HG02943 (cell line): ENCODE measurements at regions not wholly inside any gene's neighbourhood (a gene's known extent, or its start where the extent isn't known, plus 50 kb on each side); places are given as distances from the start of the nearest gene placed in this dataset.
"Not testable (repeated sequence)": the region's sequence is repeated elsewhere in the genome, so short reads cannot be mapped to it uniquely, and the experiment has no call there.

Experiments used
- ATAC-seq: cut with Tn5 transposase; IDR thresholded peaks from one replicate; pipeline ENCODE4 v1.9.1; 2021; ENCODE audit warnings: mild to moderate bottlenecking, low read depth, moderate library complexity; ENCODE audit not compliant: unreplicated experiment

DNA sequence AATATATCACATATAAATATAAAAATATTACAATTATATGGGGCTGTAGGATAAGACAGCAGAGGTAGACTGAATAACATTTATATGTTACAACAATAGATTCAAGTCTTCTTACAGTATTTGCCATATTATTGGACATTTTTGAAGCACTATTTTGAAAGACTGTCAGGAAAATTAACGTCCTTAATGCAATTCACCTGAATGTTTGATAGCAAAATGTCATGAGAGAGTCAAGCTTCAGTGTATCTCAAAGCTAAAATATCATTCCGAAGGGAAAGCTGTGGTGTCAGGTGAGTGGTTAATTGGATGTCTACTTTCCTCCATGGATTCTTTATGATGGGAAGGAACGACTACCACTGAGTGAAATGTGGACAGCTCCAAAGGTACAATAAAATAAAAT is 1004.0 kb downstream of the HACE1 start:
- no peak for ATAC-seq

DNA sequence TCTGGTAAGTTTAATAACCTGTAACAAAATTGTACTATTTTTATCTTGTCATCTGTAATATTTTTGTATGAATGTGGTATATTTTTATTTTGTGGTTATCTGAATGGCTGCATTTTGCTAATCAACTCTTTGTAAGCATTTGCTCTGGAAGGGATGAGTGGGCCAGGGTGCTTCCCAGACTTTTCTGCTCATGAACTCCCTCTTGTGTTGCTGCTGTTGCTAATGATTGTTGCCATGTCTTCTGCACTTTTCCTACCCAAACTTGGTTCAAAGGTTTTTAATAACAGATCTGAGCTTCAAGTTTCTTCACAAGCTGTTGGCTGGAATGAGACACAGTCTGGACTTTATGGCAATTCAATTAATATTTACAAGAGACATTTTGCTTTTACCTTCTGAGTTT is 1005.7 kb downstream of the HACE1 start:
- ATAC-seq, result no peak

DNA sequence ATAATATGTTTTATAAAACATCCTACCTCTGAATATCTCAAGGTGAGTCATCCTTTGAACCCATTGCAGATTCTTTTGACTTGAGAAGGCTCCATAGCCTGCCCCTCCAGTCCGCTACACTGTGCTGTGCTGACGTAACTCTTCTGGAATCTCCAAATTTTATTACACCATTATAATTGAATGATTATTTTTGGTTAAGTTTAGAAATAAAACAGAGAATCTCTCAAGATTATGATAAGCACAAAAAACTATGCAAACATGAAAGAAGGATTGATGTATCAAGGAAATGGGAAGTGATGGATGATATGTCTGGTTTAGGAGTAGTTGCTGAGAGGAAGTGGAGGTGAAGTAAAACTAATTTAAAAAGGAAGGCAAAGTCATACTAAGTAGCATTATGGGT is 1021.3 kb downstream of the HACE1 start:
- ATAC-seq, result no peak

DNA sequence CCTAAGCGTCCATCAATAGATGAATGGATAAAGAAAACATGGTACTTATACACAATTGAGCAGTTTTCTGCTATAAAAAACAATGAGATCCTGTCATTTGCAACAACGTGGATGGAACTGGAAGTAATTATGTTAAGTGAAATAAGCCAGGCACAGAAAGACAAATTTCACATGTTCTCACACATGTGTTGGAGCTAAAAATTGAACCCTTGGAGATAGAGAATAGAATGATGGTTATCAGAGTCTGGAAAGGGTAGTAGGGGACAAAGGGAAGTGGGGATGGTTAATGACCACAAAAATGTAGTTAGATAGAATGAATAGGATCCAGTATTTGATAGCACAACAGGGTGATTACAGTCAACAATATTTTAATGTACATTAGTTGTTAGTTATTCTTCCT is 1033.5 kb downstream of the HACE1 start:
- ATAC-seq, result no peak

DNA sequence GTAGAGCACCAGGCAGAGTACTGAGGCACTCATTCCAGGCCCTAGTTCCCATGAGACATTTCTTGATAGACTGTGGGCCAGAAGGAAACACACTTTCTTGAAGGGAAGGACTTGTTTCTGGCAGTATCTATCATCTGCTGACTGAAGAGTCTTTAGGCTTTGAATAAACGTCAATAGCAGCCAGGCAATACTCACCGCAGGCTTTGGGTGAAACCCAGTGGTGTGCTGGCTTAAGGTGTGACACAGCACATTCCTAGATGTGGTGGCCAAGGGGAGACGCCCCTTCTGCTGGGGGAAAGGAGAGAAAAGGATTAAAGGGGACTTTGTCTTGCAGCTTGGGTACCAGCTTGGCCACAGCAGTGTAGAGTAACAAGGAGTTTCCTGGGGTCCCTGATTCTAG is 1039.6 kb downstream of the HACE1 start:
- no peak for ATAC-seq

- no peak for ATAC-seq
Measured at GRCh38 chr6:103819509-103819908, 1040.2 kb downstream of the HACE1 start.

DNA sequence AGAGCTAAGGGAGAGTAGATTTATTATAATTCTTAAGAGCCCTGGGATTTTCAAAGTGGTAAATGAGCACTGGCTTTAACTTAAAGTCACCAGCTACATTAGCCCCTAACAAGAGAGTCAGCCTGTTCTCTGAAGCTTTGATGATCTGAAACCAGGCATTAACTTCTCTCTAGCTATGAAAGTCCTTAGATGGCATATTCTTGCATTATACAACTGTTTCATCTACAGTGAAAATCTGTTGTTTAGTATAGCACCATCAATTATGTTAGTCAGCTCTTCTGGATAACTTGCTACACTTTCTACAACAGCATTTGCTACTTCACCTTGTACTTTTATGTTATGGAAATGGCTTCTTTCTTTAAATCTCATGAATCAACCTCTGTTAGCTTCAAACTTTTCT is 1046.7 kb downstream of the HACE1 start:
- no peak for ATAC-seq

DNA sequence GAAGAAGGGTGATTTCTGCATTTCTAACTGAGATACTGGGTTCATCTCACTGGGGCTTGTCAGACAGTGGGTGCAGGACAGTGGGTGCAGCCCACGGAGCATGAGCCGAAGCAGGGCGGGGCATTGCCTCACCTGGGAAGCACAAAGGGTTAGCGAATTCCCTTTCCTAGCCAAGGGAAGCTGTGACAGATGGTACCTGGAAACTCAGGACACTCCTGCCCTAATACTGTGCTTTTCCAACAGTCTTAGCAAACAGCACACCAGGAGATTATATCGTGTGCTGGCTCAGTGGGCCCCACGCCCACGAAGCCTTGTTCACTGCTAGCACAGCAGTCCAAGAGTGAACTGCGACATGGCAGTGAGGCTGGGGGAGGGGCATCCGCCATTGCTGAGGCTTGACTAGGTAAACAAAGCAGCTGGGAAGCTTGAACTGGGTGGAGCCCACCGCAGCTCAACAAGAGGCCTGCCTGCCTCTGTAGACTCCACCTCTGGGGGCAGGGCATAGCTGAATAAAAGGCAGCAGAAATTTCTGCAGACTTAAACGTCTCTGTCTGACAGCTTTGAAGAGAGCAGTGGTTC is 1057.7 kb downstream of the HACE1 start:
- ATAC-seq, result not testable (repeated sequence)

DNA sequence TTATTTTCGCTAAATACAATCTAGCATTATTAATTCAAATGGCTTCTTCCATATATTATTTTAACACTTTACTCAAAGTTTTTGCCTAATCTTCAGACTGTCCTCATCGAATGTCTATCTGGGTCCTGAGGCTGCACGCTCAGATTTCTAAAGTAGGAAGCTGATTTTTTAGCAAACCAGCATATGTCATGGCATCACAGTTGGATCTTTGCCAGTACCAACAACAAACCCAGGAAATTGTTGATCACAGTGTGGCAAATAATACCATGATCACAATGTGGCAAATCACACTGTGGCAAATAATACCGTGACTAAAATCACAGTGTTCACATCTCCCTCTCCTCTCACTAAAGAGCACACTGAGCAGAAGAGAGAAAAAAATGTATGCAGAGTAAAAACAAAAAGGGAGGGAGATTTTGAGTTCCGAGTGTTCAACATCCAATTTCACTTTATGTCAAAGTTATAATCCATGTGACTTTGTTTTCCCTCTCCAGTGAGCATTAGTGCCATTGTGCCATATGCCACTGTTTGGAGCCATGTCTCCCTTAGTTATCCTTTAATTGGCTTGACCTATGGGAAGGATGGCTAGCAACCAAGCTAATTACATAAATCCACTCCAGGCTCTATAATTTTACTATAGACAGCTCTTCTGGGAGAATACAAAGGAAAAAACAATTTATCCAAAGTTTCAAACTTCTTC is 1059.6 kb downstream of the HACE1 start:
- ATAC-seq, result no peak

GRCh38 chr6:103798166-103798565 is 1061.6 kb downstream of the HACE1 start:
- ATAC-seq, result no peak

DNA sequence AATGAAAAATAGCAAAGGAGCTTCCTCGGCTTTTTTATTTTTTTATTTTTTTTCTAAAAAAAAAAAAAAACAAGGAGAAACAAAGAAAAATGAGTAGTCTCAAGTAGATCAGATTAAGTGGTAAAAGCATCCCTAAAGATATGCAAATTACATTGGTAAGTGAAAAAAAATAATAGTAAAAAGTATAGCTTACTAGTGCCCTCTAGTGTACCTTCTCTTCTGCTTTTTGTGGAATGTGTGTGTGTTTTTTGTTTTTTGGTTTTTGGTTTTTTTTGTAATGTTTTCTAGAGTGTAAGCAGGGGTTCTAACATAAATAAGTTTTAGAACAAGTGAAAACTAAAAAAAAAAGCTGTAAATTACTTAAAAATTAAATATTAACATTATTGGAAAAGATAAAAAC is 1062.0 kb downstream of the HACE1 start:
- no peak for ATAC-seq

GRCh38 chr6:103791458-103791857 is 1068.3 kb downstream of the HACE1 start:
- ATAC-seq, result no peak

GRCh38 chr6:103784117-103784516 is 1075.6 kb downstream of the HACE1 start:
- no peak for ATAC-seq

- ATAC-seq, result no peak
Measured at GRCh38 chr6:103783329-103783728, 1076.4 kb downstream of the HACE1 start.

DNA sequence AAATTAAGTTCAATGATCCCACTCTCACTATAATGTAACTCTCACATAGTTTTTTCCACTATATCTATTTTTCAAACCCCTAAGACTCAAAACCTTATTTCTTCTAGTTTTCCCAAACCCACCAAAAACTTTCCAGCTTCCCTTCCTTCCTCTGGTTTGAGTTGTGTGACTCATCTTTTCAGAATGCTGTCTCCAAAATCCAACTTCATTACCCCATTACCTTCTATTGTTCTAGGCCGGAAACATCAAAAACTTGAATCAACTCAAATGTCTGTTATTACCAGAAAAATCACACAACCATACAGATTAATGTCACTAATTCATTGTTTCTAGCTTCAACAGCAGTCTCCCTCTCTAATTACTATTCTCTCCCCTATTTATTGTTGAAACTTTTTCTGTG is 1090.3 kb downstream of the HACE1 start:
- no peak for ATAC-seq

DNA sequence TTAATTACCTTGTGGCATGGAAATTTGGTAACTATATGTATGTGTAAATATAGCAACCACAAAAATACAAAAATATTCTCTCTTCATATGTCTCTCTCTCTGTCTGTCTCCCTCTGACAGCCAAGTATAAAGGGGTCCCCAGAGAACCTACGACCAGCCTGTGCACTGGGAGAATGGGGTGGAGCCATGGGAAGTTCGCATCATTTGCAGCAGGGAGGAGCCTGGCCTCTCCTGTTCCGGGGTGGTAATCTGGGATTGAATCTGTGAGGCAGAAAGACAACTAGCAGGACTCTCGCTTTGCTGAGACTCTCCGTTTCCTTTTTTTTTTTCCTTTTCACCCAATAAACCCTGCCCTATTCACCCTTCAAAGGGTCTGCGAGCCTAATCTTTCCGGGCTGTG is 1109.1 kb downstream of the HACE1 start:
- ATAC-seq, result no peak

DNA sequence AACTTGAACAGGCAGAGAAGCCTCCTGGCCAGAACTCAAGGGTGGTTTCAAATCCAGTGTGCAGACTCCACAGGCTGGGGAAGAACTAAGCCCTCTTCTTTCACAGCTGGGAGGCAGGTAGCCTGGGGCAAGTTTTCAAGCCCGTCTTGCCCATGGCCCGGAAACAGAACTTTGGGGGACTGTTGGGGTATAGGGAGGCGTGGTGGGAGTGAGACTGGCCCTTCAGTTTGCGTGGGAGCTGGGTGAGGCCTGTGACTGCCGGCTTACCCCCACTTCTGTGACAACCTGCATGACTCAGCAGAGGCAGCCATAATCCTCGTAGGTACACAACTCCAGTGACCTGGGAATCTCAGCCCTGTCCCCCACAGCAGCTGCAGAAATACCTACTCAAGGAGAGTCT is 1125.7 kb downstream of the HACE1 start:
- no peak for ATAC-seq

- no peak for ATAC-seq
Measured at GRCh38 chr6:103729658-103730057, 1130.1 kb downstream of the HACE1 start.

DNA sequence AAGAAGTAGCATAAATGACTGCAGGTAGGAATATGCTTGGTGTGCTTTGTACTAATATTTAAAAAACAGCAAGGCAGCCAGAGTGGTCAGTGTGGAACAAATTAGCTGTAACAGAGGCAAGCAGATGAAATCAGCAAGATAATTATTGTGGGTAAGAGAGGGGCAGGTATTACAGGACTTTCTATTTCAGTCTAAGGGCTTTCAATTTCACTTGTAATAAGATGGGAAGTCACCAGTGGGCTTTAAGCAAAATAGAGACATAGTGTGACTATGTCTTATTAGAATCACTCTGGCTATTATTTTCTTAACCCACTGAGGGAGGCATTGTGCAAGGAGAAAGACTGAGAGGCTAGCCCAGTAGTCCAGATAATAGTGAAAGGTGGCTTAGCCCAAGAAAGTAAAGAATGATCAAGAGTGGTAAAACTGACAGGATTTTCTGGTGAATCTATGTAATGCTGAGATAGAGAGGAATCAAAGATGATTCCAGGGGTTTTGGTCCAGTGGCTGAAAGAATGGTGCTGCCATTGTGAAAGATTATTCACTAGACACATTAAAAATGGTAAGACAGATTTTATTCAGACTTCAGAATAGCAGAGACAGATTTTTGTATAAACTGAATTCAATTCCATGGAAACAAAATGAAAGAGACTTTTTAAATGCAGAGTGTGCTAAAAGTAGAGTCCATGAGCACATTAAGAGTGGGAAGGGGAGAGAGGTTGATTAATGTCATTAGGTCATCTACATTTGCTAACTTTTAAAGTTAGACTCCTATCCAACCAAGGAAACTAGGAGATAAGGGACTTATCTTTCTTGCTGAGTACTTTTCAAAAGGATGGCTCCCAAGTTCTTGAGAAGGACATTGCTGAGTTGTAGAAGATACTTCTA is 1136.0 kb downstream of the HACE1 start:
- ATAC-seq, result no peak

GRCh38 chr6:103722683-103723082 is 1137.0 kb downstream of the HACE1 start:
- no peak for ATAC-seq

GRCh38 chr6:103721923-103722322 is 1137.8 kb downstream of the HACE1 start:
- no peak for ATAC-seq

- ATAC-seq, result no peak
Measured at GRCh38 chr6:103720393-103720792, 1139.3 kb downstream of the HACE1 start.
